Right lobe of liver (tissue), 4 donors: ENCODE measurements at regions not wholly inside any gene's neighbourhood (a gene's known extent, or its start where the extent isn't known, plus 50 kb on each side); places are given as distances from the start of the nearest gene placed in this dataset.

Source experiments
- POLR2A ChIP-seq: fragments of 450-650 bp; IDR thresholded peaks from one replicate; pipeline ENCODE4 v1.6.1; 2017; ENCODE audit warnings: antibody characterized with exemption, mild to moderate bottlenecking
- TF ChIP-seq, protein P1 (sequence below), 4 donors: fragments of 200-600 bp in 3 of 4; fragments of 450-650 bp in 1 of 4; IDR thresholded peaks; one replicate each; pipeline versions ENCODE4 v1.5.1 to v1.8.0; 2016 to 2022; ENCODE audit warnings: antibody characterized with exemption in 4 of 4, mild to moderate bottlenecking in 2 of 4
- donor health status: DM: no; HTN: no; CAD: no.
- donor health status: DM: no; HTN: no; CAD: no.
- donor health status: DM: no; HTN: yes; CAD: no.

DNA sequence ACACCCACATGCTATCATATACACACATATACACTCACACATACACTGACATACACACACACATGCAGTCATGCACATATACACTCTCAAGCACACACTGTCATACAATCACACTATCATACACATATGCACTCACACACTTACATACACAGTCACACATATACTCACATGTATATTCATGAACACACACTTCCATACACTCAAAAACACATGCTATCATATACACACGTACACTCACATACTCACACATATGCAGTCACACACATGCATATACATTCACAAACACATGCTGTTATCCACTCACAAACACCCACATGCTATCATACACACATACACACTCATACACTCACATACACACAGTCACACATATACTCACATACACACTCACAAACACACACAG lies 71.0 kb upstream of the PLXNA4 start:
- TF ChIP-seq, protein P1, sequence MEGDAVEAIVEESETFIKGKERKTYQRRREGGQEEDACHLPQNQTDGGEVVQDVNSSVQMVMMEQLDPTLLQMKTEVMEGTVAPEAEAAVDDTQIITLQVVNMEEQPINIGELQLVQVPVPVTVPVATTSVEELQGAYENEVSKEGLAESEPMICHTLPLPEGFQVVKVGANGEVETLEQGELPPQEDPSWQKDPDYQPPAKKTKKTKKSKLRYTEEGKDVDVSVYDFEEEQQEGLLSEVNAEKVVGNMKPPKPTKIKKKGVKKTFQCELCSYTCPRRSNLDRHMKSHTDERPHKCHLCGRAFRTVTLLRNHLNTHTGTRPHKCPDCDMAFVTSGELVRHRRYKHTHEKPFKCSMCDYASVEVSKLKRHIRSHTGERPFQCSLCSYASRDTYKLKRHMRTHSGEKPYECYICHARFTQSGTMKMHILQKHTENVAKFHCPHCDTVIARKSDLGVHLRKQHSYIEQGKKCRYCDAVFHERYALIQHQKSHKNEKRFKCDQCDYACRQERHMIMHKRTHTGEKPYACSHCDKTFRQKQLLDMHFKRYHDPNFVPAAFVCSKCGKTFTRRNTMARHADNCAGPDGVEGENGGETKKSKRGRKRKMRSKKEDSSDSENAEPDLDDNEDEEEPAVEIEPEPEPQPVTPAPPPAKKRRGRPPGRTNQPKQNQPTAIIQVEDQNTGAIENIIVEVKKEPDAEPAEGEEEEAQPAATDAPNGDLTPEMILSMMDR (IDR thresholded peaks at IDR 0.05) = no peak
- TF ChIP-seq POLR2A = no peak
